CD4-positive, alpha-beta T cell treated with Interleukin-15 for 1 hour (primary cell): ENCODE measurements at regions not wholly inside any gene's neighbourhood (a gene's known extent, or its start where the extent isn't known, plus 50 kb on each side); places are given as distances from the start of the nearest gene placed in this dataset.
"Not testable (repeated sequence)": the region's sequence is repeated elsewhere in the genome, so short reads cannot be mapped to it uniquely, and the experiment has no call there.

Source experiments
- DNase-seq: peaks from one replicate; pipeline ENCODE4 v3.0.0-alpha.2; 2020

- no peak for DNase-seq
Observed at GRCh38 chr22:26806445-26807175, 149.2 kb downstream of the MIAT start.

- DNase-seq: no peak
Observed at GRCh38 chr22:26811647-26811992, 154.2 kb downstream of the MIAT start.

GRCh38 chr22:26812731-26813130 is 155.3 kb downstream of the MIAT start:
- DNase-seq: no peak

- DNase-seq: no peak
Observed at GRCh38 chr22:26816726-26817125, 159.3 kb downstream of the MIAT start.

GRCh38 chr22:26817926-26818325 is 160.5 kb downstream of the MIAT start:
- DNase-seq: no peak

- no peak for DNase-seq
Observed at GRCh38 chr22:26821854-26822253, 164.5 kb downstream of the MIAT start.

- no peak for DNase-seq
Observed at GRCh38 chr22:26822313-26822712, 164.9 kb downstream of the MIAT start.

- no peak for DNase-seq
Observed at GRCh38 chr22:26823966-26824365, 166.6 kb downstream of the MIAT start.

- no peak for DNase-seq
Observed at GRCh38 chr22:26825960-26826935, 168.9 kb downstream of the MIAT start.

- no peak for DNase-seq
Observed at GRCh38 chr22:26827611-26828010, 170.2 kb downstream of the MIAT start.

GRCh38 chr22:26828311-26828710 is 170.9 kb downstream of the MIAT start:
- DNase-seq: no peak

GRCh38 chr22:26830837-26831236 is 173.4 kb downstream of the MIAT start:
- no peak for DNase-seq

- DNase-seq: no peak
Observed at GRCh38 chr22:26835023-26835422, 177.6 kb downstream of the MIAT start.

- no peak for DNase-seq
Observed at GRCh38 chr22:26835929-26836528, 178.6 kb downstream of the MIAT start.

GRCh38 chr22:26837784-26838470 is 180.5 kb downstream of the MIAT start:
- DNase-seq: no peak

- no peak for DNase-seq
Observed at GRCh38 chr22:26838471-26838825, 181.1 kb downstream of the MIAT start.

GRCh38 chr22:26839216-26839615 is 181.8 kb downstream of the MIAT start:
- DNase-seq: no peak

GRCh38 chr22:26840770-26841169 is 183.4 kb downstream of the MIAT start:
- not testable (repeated sequence) for DNase-seq

GRCh38 chr22:26842103-26842502 is 184.7 kb downstream of the MIAT start:
- DNase-seq: no peak

- no peak for DNase-seq
Observed at GRCh38 chr22:26845021-26845743, 187.8 kb downstream of the MIAT start.

GRCh38 chr22:26846076-26846475 is 188.7 kb downstream of the MIAT start:
- DNase-seq: no peak

GRCh38 chr22:26846645-26847044 is 189.3 kb downstream of the MIAT start:
- no peak for DNase-seq
